Amygdala (tissue), 56 donors: ENCODE measurements at regions not wholly inside any gene's neighbourhood (a gene's known extent, or its start where the extent isn't known, plus 50 kb on each side); places are given as distances from the start of the nearest gene placed in this dataset.
"Not testable (repeated sequence)": the region's sequence is repeated elsewhere in the genome, so short reads cannot be mapped to it uniquely, and the experiment has no call there.

Experiments used
- DNase-seq, 56 donors: peaks; one replicate each; lab custom pipeline; 2025; lab: John Stamatoyannopoulos, UW

GRCh38 chr3:94778814-94779494, 716.1 kb downstream of the NSUN3 start:
- no peak for DNase-seq

DNA sequence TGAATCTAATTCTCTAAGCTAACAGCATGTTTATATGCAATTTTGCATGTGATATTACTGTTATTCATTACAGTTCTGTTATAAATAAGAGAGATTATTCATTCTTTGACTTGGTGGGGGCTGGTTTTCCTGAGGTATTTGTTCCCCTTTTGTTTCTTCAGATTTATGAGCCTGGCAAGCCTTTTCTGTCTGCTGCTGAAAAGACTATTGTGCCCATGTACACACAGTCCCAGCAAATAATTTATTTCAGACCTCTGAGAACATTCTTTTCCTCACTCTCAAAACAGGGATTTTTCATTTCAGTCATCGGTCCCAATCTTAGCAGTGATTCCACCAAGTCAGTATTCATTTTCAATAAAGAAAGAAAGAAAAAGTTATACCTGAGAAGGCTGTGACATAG, 716.8 kb downstream of the NSUN3 start:
- no peak for DNase-seq

GRCh38 chr3:94784274-94784673, 721.4 kb downstream of the NSUN3 start:
- no peak for DNase-seq

GRCh38 chr3:94787066-94787465, 724.2 kb downstream of the NSUN3 start:
- DNase-seq: no peak

GRCh38 chr3:94787734-94788270, 724.9 kb downstream of the NSUN3 start:
- DNase-seq: no peak

DNA sequence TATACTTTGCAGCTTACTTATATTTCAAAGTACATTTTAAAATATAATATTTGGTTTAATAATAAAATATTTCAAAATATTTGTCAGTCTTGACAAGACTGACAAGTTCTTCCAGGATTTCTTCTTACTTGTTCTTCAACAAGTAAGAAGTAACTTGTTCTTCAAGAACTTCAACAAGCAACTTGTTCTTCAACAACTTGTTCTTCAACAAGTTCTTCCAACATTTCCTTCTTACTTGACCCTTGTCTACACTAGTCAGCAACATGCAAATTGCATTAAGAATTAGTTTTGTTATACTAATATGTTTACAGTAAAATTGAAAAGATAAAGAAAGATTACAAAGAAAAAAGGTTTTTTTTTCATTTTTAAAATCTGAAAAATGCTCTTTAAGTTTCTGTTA, 731.7 kb downstream of the NSUN3 start:
- no peak for DNase-seq

DNA sequence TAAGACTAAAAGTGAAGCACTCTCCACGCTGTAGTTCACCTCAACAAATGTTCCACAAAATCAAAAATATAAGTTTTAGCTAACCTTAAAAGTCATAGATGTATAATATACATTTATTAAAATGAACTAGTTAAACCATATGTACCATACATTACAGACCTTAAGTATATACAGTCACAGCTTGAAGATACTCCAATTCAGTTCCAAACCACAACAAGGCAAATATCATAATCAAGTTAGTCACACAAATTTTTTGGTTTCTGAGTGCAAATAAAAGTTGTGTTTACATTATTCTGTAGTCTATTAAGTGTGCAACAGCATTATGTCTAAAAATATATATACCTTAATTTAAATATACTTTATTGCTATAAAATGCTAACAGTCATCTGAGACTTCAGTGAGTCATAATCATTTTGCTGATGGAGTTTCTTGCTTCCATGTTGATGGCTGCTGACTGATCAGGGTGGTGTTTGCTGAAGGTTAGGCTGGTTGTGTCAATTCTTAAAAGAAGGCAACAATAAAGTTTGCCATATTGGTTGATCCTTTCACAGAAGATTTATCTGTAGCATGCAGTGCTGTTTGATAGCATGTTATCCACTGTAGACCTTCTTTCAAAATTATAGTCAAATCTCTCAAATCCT, 736.7 kb downstream of the NSUN3 start:
- DNase-seq: no peak

DNA sequence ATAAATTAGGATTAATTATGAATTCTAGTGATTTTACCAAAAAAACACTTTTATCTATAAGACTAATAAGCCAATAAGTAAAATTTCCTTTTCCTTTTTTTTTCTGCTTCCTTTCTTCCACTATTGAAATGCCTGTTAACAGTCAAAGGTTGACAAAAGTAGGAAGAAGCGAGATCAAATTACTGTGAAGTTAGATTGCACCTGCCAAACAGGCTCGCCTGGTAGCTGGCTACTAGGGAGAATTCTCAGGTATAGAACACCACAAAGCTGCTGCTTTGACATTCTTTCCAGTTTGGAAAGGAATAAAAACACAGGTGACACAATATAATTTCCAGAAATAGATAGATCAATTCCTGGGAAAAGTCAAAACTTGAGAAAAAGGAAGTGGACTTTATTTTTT, 749.0 kb downstream of the NSUN3 start:
- no peak for DNase-seq

DNA sequence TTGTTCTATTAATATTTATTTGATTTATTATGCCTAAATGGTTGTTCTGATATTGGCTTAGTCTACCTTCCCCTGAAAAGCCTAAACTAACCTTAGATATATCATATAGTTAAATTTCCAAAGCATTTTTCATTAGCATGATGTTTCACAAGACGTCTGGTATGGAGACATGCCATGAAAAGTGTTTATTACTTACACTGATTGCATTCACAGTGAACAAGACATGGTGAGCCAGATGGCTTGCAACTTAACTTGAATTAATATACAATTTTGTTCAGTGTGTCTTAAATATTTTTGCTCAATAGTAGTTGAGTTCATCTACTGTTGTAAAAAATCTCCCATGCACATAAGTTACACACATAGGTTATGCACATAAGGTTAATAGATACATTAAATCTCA, 758.4 kb downstream of the NSUN3 start:
- no peak for DNase-seq

GRCh38 chr3:94822298-94822697, 759.4 kb downstream of the NSUN3 start:
- DNase-seq: no peak

GRCh38 chr3:94846251-94846650, 783.4 kb downstream of the NSUN3 start:
- DNase-seq: not testable (repeated sequence)

- no peak for DNase-seq
Measured at GRCh38 chr3:94862703-94863102, 799.8 kb downstream of the NSUN3 start.

GRCh38 chr3:94869059-94869547, 806.2 kb downstream of the NSUN3 start:
- no peak for DNase-seq

DNA sequence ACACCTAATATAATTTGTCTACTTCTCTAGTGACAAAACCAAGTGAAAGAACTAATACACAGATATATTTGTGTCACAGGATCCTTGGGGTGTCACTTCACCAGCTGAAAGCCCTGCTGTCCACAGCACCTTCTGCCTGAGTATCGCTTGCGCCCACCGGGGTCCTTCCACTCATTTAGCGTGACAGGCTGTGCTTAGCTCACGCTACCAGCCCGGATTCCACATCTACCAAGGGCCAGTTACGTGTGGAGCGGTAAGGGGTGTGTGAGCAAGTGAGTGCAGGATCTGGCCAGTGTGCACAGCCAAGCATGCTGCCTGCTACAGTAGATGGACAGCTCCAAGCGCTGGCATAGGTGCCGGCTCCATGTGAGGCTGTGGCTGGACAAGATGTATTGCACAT, 810.9 kb downstream of the NSUN3 start:
- no peak for DNase-seq

GRCh38 chr3:94875149-94875548, 812.3 kb downstream of the NSUN3 start:
- no peak for DNase-seq

DNA sequence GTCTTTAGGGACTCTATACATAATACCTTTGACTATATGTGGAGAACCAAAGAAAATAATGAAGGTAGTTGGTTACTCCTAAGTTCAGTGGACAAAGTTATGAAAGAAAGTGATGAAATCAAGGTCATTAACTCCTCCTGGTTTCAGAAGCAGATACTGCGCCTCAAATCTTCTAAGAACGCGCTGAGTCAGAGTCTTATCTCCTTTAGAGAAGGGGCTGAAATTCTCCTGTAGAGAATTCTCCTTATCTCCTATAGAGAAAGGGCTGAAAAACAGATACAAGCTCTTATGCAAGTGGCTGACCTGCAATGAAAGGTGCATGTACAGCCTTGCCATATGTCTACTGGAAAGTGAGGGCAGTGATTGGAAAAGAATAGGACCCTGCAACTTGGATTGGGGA, 824.2 kb downstream of the NSUN3 start:
- DNase-seq: no peak

DNA sequence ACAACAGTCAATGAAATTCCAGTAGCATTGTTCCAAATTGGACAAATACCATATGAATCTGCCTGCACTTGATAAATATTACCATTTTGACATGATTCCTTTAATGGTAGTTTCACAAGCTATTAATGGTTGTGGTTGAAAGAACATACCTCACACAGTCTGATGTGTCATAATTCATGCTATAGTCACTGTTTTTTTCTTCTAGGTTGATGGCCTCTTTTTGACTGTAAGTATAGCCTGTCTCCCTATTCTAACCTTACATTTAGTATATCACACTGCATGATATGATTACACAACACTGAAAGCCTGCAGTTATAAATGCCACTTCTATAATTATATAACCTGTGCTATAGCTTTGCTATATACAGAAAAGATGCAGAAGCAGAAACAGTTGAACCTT, 834.1 kb downstream of the NSUN3 start:
- no peak for DNase-seq

DNA sequence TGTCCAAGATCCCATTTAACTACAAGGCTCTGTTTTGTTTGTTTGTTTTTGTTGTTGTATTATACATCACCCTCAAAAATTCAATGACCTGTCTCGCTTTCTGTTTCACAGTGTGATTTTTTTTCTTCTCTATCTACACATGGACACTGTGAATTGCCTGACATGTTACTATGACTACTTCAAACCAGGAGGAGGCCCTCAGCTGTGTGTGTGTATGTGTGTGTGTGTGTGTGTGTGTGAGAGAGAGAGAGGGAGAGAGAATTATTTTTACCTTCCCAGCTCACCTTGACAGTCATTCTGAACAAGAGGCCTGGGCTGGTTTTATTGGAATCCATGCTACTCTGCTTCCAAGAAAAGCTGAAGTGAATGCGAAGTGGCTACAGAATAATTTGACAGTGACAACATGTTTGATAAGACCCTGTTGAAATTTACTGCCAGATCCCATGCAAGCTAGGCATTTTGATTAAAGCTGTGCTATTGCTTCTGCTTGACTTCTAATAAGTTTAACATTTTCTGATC, 841.4 kb downstream of the NSUN3 start:
- no peak for DNase-seq

GRCh38 chr3:94909726-94910125, 846.9 kb downstream of the NSUN3 start:
- DNase-seq: no peak

DNA sequence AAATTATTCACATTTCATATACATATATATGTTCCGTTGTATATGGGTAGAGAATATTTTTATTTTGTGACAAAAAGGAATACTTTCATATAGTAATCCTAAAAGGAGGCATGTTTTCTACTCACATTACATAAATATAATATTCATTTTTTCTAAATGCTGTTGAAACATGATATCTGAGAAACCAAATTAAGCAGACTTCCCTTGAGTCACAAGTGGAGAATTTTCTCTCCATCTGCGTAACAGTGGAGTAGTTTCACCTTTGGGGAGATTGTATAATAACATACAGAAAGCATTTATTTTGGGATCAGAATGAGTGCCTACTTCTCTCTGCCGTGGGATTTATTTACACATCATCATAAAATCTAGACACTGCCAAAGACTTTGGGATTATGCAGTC, 849.8 kb downstream of the NSUN3 start:
- no peak for DNase-seq

DNA sequence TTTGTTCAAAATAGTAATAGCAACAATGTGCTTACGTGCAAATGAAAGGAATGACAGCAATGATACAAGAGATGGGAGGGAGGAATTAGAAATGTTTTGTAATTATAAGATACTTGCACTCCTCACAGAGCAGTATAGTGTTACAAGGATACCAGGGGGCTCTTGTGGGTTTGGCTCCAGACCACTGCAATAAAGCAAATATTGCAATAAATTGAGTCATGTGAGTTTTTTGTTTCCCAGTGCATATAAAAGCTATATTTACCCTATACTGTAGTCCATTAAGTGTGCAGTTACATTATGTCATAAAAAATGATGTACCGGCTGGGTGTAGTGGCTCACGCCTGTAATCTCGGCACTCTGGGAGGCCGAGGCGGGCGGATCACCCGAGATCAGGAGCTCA, 864.3 kb downstream of the NSUN3 start:
- no peak for DNase-seq

- no peak for DNase-seq
Measured at GRCh38 chr3:94928921-94929320, 866.1 kb downstream of the NSUN3 start.
